HAP-1 (cell line): ENCODE measurements at regions not wholly inside any gene's neighbourhood (a gene's known extent, or its start where the extent isn't known, plus 50 kb on each side); places are given as distances from the start of the nearest gene placed in this dataset.

Experiments
- DNase-seq, 2 experiments: peaks; one replicate each; pipeline ENCODE4 v3.0.0-alpha.2; 2016 to 2020; ENCODE audit warnings: low spot score in 2 of 2
- H3K27me3 ChIP-seq: fragments of 250-450 bp; sonication (Bioruptor Pico); 2 replicates; pipeline ENCODE4 v1.5.1; 2020; ENCODE audit warnings: low read depth, mild to moderate bottlenecking, moderate library complexity
- H3K36me3 ChIP-seq: fragments of 250-450 bp; sonication (Bioruptor Pico); replicated peaks from 2 replicates; pipeline ENCODE4 v1.5.1; 2020; ENCODE audit warnings: mild to moderate bottlenecking
- H3K4me1 ChIP-seq: fragments of 250-450 bp; sonication (Bioruptor Pico); 2 replicates; pipeline ENCODE4 v1.5.1; 2020; ENCODE audit warnings: mild to moderate bottlenecking
- H3K4me3 ChIP-seq: fragments of 250-450 bp; sonication (Bioruptor Pico); 2 replicates; pipeline ENCODE4 v1.5.1; 2020; ENCODE audit warnings: mild to moderate bottlenecking, moderate library complexity
- H3K9me3 ChIP-seq: fragments of 250-450 bp; sonication (Bioruptor Pico); 2 replicates; pipeline ENCODE4 v1.5.1; 2020; ENCODE audit warnings: mild to moderate bottlenecking, moderate library complexity
- in situ Hi-C: fragments of 300-500 bp; cut with MboI; formaldehyde crosslinking; loops from 3 replicates; pipeline ENCODE4 v1.14.3; 2020; ENCODE audit warnings: low sequenced_read_pairs, inconsistent platforms, mixed read lengths

- Histone ChIP-seq H3K27me3 (no peaks in the 10 kb centered on the region), H3K36me3 (no peaks in the 10 kb centered on the region), H3K4me1 (no peaks in the 10 kb centered on the region), H3K4me3 (no peak overlapping the region), H3K9me3 (no peaks in the 10 kb centered on the region)
- in situ Hi-C loops, result no loop called here
- no peak for DNase-seq
These were observed 534.6 kb upstream of the ATP2B1 start for GRCh38 chr12:90243211-90243610.

GRCh38 chr12:90239732-90240260 is 531.2 kb upstream of the ATP2B1 start:
- no peak overlapping the region for H3K4me3 ChIP-seq
- no peaks in the 10 kb centered on the region for H3K4me1 ChIP-seq
- no peaks in the 10 kb centered on the region for H3K27me3 ChIP-seq
- no peaks in the 10 kb centered on the region for H3K9me3 ChIP-seq
- DNase-seq, result no peak
- in situ Hi-C loops, result no loop called here
- H3K36me3 ChIP-seq, result no peaks in the 10 kb centered on the region

- Histone ChIP-seq H3K27me3 (no peaks in the 10 kb centered on the region), H3K4me1 (no peaks in the 10 kb centered on the region), H3K4me3 (no peak overlapping the region), H3K36me3 (no peaks in the 10 kb centered on the region), H3K9me3 (no peaks in the 10 kb centered on the region)
- DNase-seq, result no peak
- in situ Hi-C loops, result no loop called here
These were observed 530.1 kb upstream of the ATP2B1 start for GRCh38 chr12:90238663-90239271.

GRCh38 chr12:90237841-90238240 is 529.2 kb upstream of the ATP2B1 start:
- Histone ChIP-seq H3K36me3 (no peaks in the 10 kb centered on the region), H3K4me1 (no peaks in the 10 kb centered on the region), H3K27me3 (no peaks in the 10 kb centered on the region), H3K4me3 (no peak overlapping the region), H3K9me3 (no peaks in the 10 kb centered on the region)
- in situ Hi-C loops, result no loop called here
- DNase-seq, result no peak

GRCh38 chr12:90235642-90236041 is 527.0 kb upstream of the ATP2B1 start:
- Histone ChIP-seq H3K4me1 (no peaks in the 10 kb centered on the region), H3K9me3 (no peaks in the 10 kb centered on the region), H3K36me3 (no peaks in the 10 kb centered on the region), H3K27me3 (no peaks in the 10 kb centered on the region), H3K4me3 (no peak overlapping the region)
- in situ Hi-C loops, result no loop called here
- no peak for DNase-seq

GRCh38 chr12:90234472-90234871 is 525.8 kb upstream of the ATP2B1 start:
- H3K27me3 ChIP-seq, result no peaks in the 10 kb centered on the region
- DNase-seq, result no peak

GRCh38 chr12:90233168-90234100 is 524.8 kb upstream of the ATP2B1 start:
- H3K27me3 ChIP-seq, result no peaks in the 10 kb centered on the region
- no peak overlapping the region for H3K4me3 ChIP-seq
- H3K4me1 ChIP-seq, result no peaks in the 10 kb centered on the region
- H3K36me3 ChIP-seq, result no peaks in the 10 kb centered on the region
- no peaks in the 10 kb centered on the region for H3K9me3 ChIP-seq
- DNase-seq, result no peak
- in situ Hi-C loops, result no loop called here

More at GRCh38 chr12:90234472-90234871, 525.8 kb upstream of the ATP2B1 start:
- no peaks in the 10 kb centered on the region for H3K9me3 ChIP-seq
- in situ Hi-C loops, result no loop called here
- H3K4me3 ChIP-seq, result no peak overlapping the region
- H3K36me3 ChIP-seq, result no peaks in the 10 kb centered on the region
- no peaks in the 10 kb centered on the region for H3K4me1 ChIP-seq

- H3K4me3 ChIP-seq, result no peak overlapping the region
These were observed 521.0 kb upstream of the ATP2B1 start for GRCh38 chr12:90229407-90230170.

GRCh38 chr12:90226211-90226610 is 517.6 kb upstream of the ATP2B1 start:
- Histone ChIP-seq H3K9me3 (no peaks in the 10 kb centered on the region), H3K4me1 (no peaks in the 10 kb centered on the region), H3K36me3 (no peaks in the 10 kb centered on the region), H3K27me3 (no peaks in the 10 kb centered on the region), H3K4me3 (no peak overlapping the region)
- no peak for DNase-seq
- in situ Hi-C loops, result no loop called here

More at GRCh38 chr12:90229407-90230170, 521.0 kb upstream of the ATP2B1 start:
- H3K9me3 ChIP-seq, result no peaks in the 10 kb centered on the region
- no peaks in the 10 kb centered on the region for H3K27me3 ChIP-seq
- in situ Hi-C loops, result no loop called here
- DNase-seq, result no peak
- no peaks in the 10 kb centered on the region for H3K4me1 ChIP-seq
- no peaks in the 10 kb centered on the region for H3K36me3 ChIP-seq

GRCh38 chr12:90216815-90217214 is 508.2 kb upstream of the ATP2B1 start:
- H3K27me3 ChIP-seq, result no peaks in the 10 kb centered on the region
- H3K4me3 ChIP-seq, result no peak overlapping the region
- no peaks in the 10 kb centered on the region for H3K36me3 ChIP-seq
- no peak for DNase-seq
- H3K4me1 ChIP-seq, result no peaks in the 10 kb centered on the region
- in situ Hi-C loops, result no loop called here
- no peaks in the 10 kb centered on the region for H3K9me3 ChIP-seq

GRCh38 chr12:90216020-90216552 is 507.4 kb upstream of the ATP2B1 start:
- H3K9me3 ChIP-seq, result no peaks in the 10 kb centered on the region
- in situ Hi-C loops, result no loop called here
- no peaks in the 10 kb centered on the region for H3K27me3 ChIP-seq
- no peak for DNase-seq
- H3K36me3 ChIP-seq, result no peaks in the 10 kb centered on the region
- no peak overlapping the region for H3K4me3 ChIP-seq
- no peaks in the 10 kb centered on the region for H3K4me1 ChIP-seq

GRCh38 chr12:90211017-90211416 is 502.4 kb upstream of the ATP2B1 start:
- no peak for DNase-seq
- in situ Hi-C loops, result no loop called here
- Histone ChIP-seq H3K9me3 (no peaks in the 10 kb centered on the region), H3K27me3 (no peaks in the 10 kb centered on the region), H3K4me1 (no peaks in the 10 kb centered on the region), H3K36me3 (no peaks in the 10 kb centered on the region), H3K4me3 (no peak overlapping the region)

GRCh38 chr12:90209029-90209428 is 500.4 kb upstream of the ATP2B1 start:
- Histone ChIP-seq H3K9me3 (no peaks in the 10 kb centered on the region), H3K4me3 (no peak overlapping the region), H3K27me3 (no peaks in the 10 kb centered on the region), H3K4me1 (no peaks in the 10 kb centered on the region), H3K36me3 (no peaks in the 10 kb centered on the region)
- no peak for DNase-seq
- in situ Hi-C loops, result no loop called here
